HG03575 (cell line): ENCODE measurements at regions not wholly inside any gene's neighbourhood (a gene's known extent, or its start where the extent isn't known, plus 50 kb on each side); places are given as distances from the start of the nearest gene placed in this dataset.

Experiments used
- ATAC-seq: cut with Tn5 transposase; IDR thresholded peaks from one replicate; pipeline ENCODE4 v1.9.1; 2021; ENCODE audit not compliant: unreplicated experiment, insufficient number of reproducible peaks, low FRiP score; ENCODE audit errors: extremely low read depth

- no peak for ATAC-seq
Observed at GRCh38 chr18:78673516-78674321, 305.9 kb upstream of the SALL3 start.

- ATAC-seq, result no peak
Observed at GRCh38 chr18:78675231-78675630, 304.4 kb upstream of the SALL3 start.

- no peak for ATAC-seq
Observed at GRCh38 chr18:78676622-78677482, 302.8 kb upstream of the SALL3 start.

GRCh38 chr18:78677483-78678317, 301.9 kb upstream of the SALL3 start:
- no peak for ATAC-seq

- no peak for ATAC-seq
Observed at GRCh38 chr18:78678318-78678695, 301.3 kb upstream of the SALL3 start.

GRCh38 chr18:78679031-78679430, 300.6 kb upstream of the SALL3 start:
- ATAC-seq, result no peak

GRCh38 chr18:78679613-78680260, 299.9 kb upstream of the SALL3 start:
- ATAC-seq, result no peak

GRCh38 chr18:78681396-78681795, 298.2 kb upstream of the SALL3 start:
- ATAC-seq, result no peak

- no peak for ATAC-seq
Observed at GRCh38 chr18:78681934-78682333, 297.7 kb upstream of the SALL3 start.

- no peak for ATAC-seq
Observed at GRCh38 chr18:78682716-78683115, 296.9 kb upstream of the SALL3 start.

GRCh38 chr18:78683191-78684010, 296.2 kb upstream of the SALL3 start:
- ATAC-seq, result no peak

GRCh38 chr18:78685250-78685979, 294.2 kb upstream of the SALL3 start:
- ATAC-seq, result no peak

- no peak for ATAC-seq
Observed at GRCh38 chr18:78685980-78686530, 293.6 kb upstream of the SALL3 start.

GRCh38 chr18:78686976-78687685, 292.5 kb upstream of the SALL3 start:
- no peak for ATAC-seq

- no peak for ATAC-seq
Observed at GRCh38 chr18:78687736-78688135, 291.9 kb upstream of the SALL3 start.

GRCh38 chr18:78688249-78688648, 291.4 kb upstream of the SALL3 start:
- no peak for ATAC-seq

- ATAC-seq, result no peak
Observed at GRCh38 chr18:78688916-78689315, 290.7 kb upstream of the SALL3 start.
